Fibroblast of the aortic adventitia (primary cell): ENCODE measurements at regions not wholly inside any gene's neighbourhood (a gene's known extent, or its start where the extent isn't known, plus 50 kb on each side); places are given as distances from the start of the nearest gene placed in this dataset.

ENCODE experiments used
- DNase-seq: peaks from one replicate; pipeline ENCODE4 v3.0.0-alpha.2; 2010; ENCODE audit warnings: low read depth
- H3K4me3 ChIP-seq: 2 replicates; pipeline ENCODE4 v1.5.1; 2011; ENCODE audit warnings: low read depth, mild to moderate bottlenecking, control low read depth, low read length, moderate library complexity
- TF ChIP-seq, protein P1 (sequence below): IDR thresholded peaks from 2 replicates; pipeline ENCODE4 v1.5.1; 2011; ENCODE audit warnings: mild to moderate bottlenecking, low read length, control low read depth, inconsistent platforms; ENCODE audit not compliant: insufficient read depth

DNA sequence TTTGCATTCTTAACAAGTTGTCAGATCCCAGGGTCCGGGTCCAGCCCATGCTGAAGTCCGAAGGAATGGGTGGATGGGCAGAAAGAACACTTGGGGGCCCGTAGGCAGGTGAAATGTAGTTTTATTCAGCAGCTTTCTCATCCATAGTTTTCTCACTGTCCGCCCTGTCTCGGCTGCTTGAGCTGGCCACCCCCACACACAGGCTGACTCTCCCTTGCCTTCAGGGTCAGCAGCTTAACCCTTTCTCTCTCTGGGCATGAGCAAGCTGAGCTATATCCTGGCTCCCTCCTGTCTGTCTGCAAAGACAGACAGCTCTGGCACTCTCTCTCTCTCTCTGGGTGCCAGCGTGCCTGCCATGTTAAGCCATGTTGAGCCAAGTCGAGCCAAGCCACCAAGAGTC lies 163.9 kb downstream of the PTCSC3 start:
- no peak for DNase-seq
- TF ChIP-seq, protein P1, sequence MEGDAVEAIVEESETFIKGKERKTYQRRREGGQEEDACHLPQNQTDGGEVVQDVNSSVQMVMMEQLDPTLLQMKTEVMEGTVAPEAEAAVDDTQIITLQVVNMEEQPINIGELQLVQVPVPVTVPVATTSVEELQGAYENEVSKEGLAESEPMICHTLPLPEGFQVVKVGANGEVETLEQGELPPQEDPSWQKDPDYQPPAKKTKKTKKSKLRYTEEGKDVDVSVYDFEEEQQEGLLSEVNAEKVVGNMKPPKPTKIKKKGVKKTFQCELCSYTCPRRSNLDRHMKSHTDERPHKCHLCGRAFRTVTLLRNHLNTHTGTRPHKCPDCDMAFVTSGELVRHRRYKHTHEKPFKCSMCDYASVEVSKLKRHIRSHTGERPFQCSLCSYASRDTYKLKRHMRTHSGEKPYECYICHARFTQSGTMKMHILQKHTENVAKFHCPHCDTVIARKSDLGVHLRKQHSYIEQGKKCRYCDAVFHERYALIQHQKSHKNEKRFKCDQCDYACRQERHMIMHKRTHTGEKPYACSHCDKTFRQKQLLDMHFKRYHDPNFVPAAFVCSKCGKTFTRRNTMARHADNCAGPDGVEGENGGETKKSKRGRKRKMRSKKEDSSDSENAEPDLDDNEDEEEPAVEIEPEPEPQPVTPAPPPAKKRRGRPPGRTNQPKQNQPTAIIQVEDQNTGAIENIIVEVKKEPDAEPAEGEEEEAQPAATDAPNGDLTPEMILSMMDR = no peak

GRCh38 chr14:36009643-36010042 lies 166.9 kb downstream of the PTCSC3 start:
- TF ChIP-seq, protein P1 = no peak
- DNase-seq = no peak
- no peak overlapping the region for H3K4me3 ChIP-seq

More for the DNA sequence above, 163.9 kb downstream of the PTCSC3 start:
- no peak overlapping the region for H3K4me3 ChIP-seq

DNA sequence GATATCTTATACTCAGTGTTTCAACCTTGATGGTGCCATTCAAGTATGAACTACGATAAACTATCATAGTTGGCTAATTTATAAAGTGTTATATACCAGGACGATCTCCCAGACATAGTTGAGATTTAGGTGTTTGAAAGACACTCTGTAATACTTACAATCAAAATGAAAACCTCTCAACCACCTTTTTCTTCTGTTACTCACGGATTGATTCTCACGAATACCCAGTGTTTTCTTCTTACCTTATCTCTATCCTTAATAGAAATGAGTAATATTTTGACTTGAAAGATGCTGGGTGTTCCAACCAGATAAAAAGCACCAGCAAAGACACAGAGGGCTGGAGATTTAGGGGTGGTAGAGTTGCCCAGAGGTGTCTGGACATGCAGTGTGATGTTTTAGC lies 169.9 kb downstream of the PTCSC3 start:
- TF ChIP-seq, protein P1 = no peak
- DNase-seq = no peak
- no peak overlapping the region for H3K4me3 ChIP-seq

DNA sequence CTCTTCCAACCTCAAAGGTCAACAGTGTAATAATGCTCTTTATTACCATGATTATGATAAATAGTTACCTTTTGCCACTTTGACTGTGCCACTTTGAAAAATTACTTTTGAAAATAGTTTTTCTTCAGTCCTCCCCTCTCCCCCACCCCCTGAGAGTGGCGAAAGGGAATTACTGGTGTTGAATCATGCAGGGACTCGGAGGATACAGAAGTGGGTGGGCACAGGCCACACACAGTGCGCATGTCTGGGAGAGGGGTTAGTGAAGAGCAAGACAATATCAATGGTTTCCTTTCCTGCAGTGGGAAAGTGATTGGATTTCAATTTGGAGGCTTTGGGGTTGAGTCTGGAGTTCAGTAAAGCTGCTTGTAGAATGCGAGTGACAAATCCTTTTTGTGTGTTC lies 170.9 kb downstream of the PTCSC3 start:
- DNase-seq = no peak
- no peak overlapping the region for H3K4me3 ChIP-seq
- TF ChIP-seq, protein P1 = no peak

DNA sequence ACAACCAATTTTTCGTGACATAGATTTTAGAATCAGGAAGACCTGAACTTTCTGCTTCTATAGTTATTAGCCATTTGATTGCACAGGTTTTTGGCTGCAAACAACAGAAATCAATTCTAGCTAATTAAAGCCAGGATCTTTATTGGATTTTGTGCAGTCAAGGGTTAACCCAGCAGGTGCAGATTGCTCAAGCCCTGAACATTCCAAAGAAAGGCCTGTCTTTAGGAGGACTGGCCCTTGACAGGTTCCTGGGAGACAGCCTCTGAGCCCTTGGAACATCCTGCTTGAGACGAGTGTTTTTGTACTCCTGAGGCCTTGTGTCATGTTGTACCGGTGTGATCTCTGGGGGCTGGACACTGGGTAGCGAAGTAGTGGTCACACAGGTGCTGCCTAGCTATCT lies 174.6 kb downstream of the PTCSC3 start:
- DNase-seq = no peak
- no peak overlapping the region for H3K4me3 ChIP-seq
- TF ChIP-seq, protein P1 = no peak

- TF ChIP-seq, protein P1 = no peak
- H3K4me3 ChIP-seq = no peak overlapping the region
- DNase-seq = no peak
Measured at GRCh38 chr14:35999294-35999693, 173.2 kb downstream of the BRMS1L start.

DNA sequence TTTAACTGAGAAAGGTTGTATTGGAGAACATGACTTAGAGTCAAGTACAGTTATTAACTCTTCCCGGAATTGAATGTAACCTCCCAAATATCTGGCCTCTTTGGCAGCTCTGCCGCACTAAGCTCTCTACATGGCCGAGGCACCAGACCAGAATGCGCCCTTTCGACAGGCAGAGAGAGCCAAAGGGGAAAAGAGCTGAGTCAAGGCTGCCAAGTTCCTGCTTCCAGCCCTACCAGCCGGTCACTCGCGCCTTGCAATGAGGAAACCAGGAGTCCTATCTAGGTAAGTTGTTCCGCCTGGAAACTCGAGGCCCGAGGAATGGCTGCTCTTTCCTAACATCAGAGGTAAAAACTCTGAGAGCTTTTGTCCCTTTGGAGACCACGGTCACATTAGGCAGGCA lies 172.2 kb downstream of the BRMS1L start:
- TF ChIP-seq, protein P1 = no peak
- H3K4me3 ChIP-seq = no peak overlapping the region
- DNase-seq = no peak
